K562 (cell line): ENCODE measurements at regions not wholly inside any gene's neighbourhood (a gene's known extent, or its start where the extent isn't known, plus 50 kb on each side); places are given as distances from the start of the nearest gene placed in this dataset.

Source experiments
- ATAC-seq: fragments of 200-7000 bp; cut with Tn5 transposase; 3 replicates; pipeline ENCODE4 v1.9.1; 2020; ENCODE audit warnings: moderate library complexity
- BruUV-seq: library from RNA; stranded (reverse); fragments of 400-500 nt; replicated peaks from 2 replicates; lab custom pipeline; 2021; lab: Mats Ljungman, UMichigan
- CTCF ChIA-PET: fragments of 300-600 bp; formaldehyde crosslinking; extraction: SDS; loops from one replicate; lab custom pipeline; 2021; ENCODE audit warnings: low intra/inter-chr PET ratio; lab: Yijun Ruan, JAX
- POLR2A ChIA-PET: fragments of 300-600, 350-650 bp; sonication (Branson Sonifier 250); formaldehyde crosslinking; extraction: SDS; loops from one replicate; lab custom pipeline; 2021; ENCODE audit warnings: antibody characterized with exemption, inconsistent platforms; lab: Yijun Ruan, JAX
- DNase-seq, 4 experiments: peaks; one replicate each; pipeline versions ENCODE4 v3.0.0 to v3.0.0-alpha.2; 2011 to 2018; ENCODE audit warnings: low spot score in 3 of 4, mixed read lengths in 3 of 4; ENCODE audit errors: extremely low read depth in 1 of 4
- FAIRE-seq: peaks from 2 replicates; lab custom pipeline; 2011; peaks lifted over from hg19 to GRCh38; lab: Jason Lieb, UNC
- H2AFZ ChIP-seq: 2 replicates; pipeline ENCODE4 v1.6.0; 2011; ENCODE audit warnings: low read depth, low read length, control low read depth, inconsistent platforms
- H3K27ac ChIP-seq: fragments of 200-600 bp; 3 replicates; pipeline ENCODE4 v1.8.0; 2011; ENCODE audit warnings: low read depth, mild to moderate bottlenecking, control low read depth, inconsistent platforms, low read length, moderate library complexity, mixed read lengths; ENCODE audit errors: extremely low read depth
- H3K27me3 ChIP-seq, 2 experiments: fragments of 300-600 bp in 1 of 2; 2 replicates in 1 of 2; 3 replicates in 1 of 2; pipeline versions ENCODE4 v1.6.0 to v1.8.0; 2011; ENCODE audit warnings: inconsistent platforms in 2 of 2, low read length in 2 of 2, mild to moderate bottlenecking in 1 of 2, mixed read lengths in 1 of 2, moderate library complexity in 1 of 2; ENCODE audit not compliant: control insufficient read depth in 2 of 2, insufficient read depth in 2 of 2
- H3K36me3 ChIP-seq: fragments of 300-600 bp; 3 replicates; pipeline ENCODE4 v1.8.0; 2011; ENCODE audit warnings: mild to moderate bottlenecking, low read length, inconsistent platforms; ENCODE audit not compliant: control insufficient read depth, insufficient read depth
- H3K4me1 ChIP-seq, 2 experiments: fragments of 200-600 bp in 1 of 2; replicated peaks in 1 of 2; 2 replicates in 1 of 2; 3 replicates in 1 of 2; pipeline versions ENCODE4 v1.5.1 to v1.8.0; 2011; ENCODE audit warnings: inconsistent platforms in 2 of 2, low read length in 2 of 2, mild to moderate bottlenecking in 1 of 2, mixed read lengths in 1 of 2, moderate library complexity in 1 of 2; ENCODE audit not compliant: control insufficient read depth in 2 of 2, insufficient read depth in 2 of 2
- H3K4me2 ChIP-seq: 2 replicates; pipeline ENCODE4 v1.6.1; 2011; ENCODE audit warnings: low read length, control low read depth, inconsistent platforms, mixed read lengths; ENCODE audit not compliant: insufficient read depth
- H3K4me3 ChIP-seq: fragments of 200-600 bp; sonication (generic), shearing (Covaris generic); 2 replicates; pipeline ENCODE4 v1.5.1; 2016; ENCODE audit warnings: control low read depth, inconsistent platforms
- H3K79me2 ChIP-seq: fragments of 200-600 bp; 3 replicates; pipeline ENCODE4 v1.8.0; 2011; ENCODE audit warnings: low read length, inconsistent platforms; ENCODE audit not compliant: control insufficient read depth, insufficient read depth
- H3K9ac ChIP-seq, 2 experiments: 2 replicates each; pipeline versions ENCODE4 v1.6.0 to v1.6.1; 2011; ENCODE audit warnings: low read depth in 2 of 2, low read length in 2 of 2, control low read depth in 1 of 2, inconsistent platforms in 1 of 2, mild to moderate bottlenecking in 1 of 2, mixed read lengths in 1 of 2; ENCODE audit not compliant: insufficient read depth in 1 of 2
- H3K9me1 ChIP-seq: one replicate; pipeline ENCODE4 v1.6.0; 2011; ENCODE audit warnings: inconsistent platforms, mild to moderate bottlenecking, low read length, moderate library complexity; ENCODE audit not compliant: control insufficient read depth, insufficient read depth
- H3K9me3 ChIP-seq: replicated peaks from 2 replicates; pipeline ENCODE4 v1.5.1; 2011; ENCODE audit warnings: low read depth, low read length, inconsistent platforms; ENCODE audit not compliant: control insufficient read depth, insufficient read depth
- H4K20me1 ChIP-seq: replicated peaks from 2 replicates; pipeline ENCODE4 v1.6.1; 2011; ENCODE audit warnings: low read length, inconsistent platforms, mixed read lengths; ENCODE audit not compliant: control insufficient read depth, insufficient read depth
- CC2D1A ChIP-seq: fragments of 450-650 bp; IDR thresholded peaks from 2 replicates; pipeline ENCODE4 v1.6.1; 2017; ENCODE audit warnings: mild to moderate bottlenecking
- FIP1L1 ChIP-seq: fragments of 200-400 bp; formaldehyde crosslinking; IDR thresholded peaks from 2 replicates; pipeline ENCODE4 v1.6.1; 2018; ENCODE audit warnings: mild to moderate bottlenecking, low read depth, low read length; ENCODE audit not compliant: poor library complexity, severe bottlenecking
- KAT2B ChIP-seq: IDR thresholded peaks from one replicate; pipeline ENCODE4 v1.6.1; 2012; ENCODE audit warnings: low read depth, mild to moderate bottlenecking, control low read depth, inconsistent platforms, low read length, moderate library complexity
- KAT8 ChIP-seq: fragments of 450-650 bp; IDR thresholded peaks from 2 replicates; pipeline ENCODE4 v1.6.1; 2016; ENCODE audit warnings: low read depth, mild to moderate bottlenecking
- NFATC3 ChIP-seq: fragments of 450-650 bp; IDR thresholded peaks from 2 replicates; pipeline ENCODE4 v1.6.1; 2017; ENCODE audit warnings: mild to moderate bottlenecking
- NFIC ChIP-seq: fragments of 450-650 bp; IDR thresholded peaks from 2 replicates; pipeline ENCODE4 v1.6.1; 2017; ENCODE audit warnings: mild to moderate bottlenecking, inconsistent platforms
- NONO ChIP-seq, 2 experiments: fragments of 200-400 bp in 1 of 2; fragments of 450-650 bp in 1 of 2; formaldehyde crosslinking in 1 of 2; IDR thresholded peaks; 2 replicates each; pipeline ENCODE4 v1.6.1; 2017; ENCODE audit warnings: low read depth in 2 of 2, mild to moderate bottlenecking in 2 of 2, moderate library complexity in 2 of 2, low read length in 1 of 2
- POLR2H ChIP-seq: IDR thresholded peaks from 2 replicates; pipeline ENCODE4 v1.6.1; 2016; ENCODE audit warnings: missing genetic modification characterization, low read depth, mild to moderate bottlenecking, control low read depth, missing compliant biosample characterization, moderate library complexity
- RAD21 ChIP-seq, 2 experiments: fragments of 250-450 bp in 1 of 2; fragments of 450-650 bp in 1 of 2; sonication (Bioruptor Pico) in 1 of 2; formaldehyde crosslinking in 1 of 2; IDR thresholded peaks in 1 of 2; conservative IDR thresholded peaks in 1 of 2; 2 replicates each; pipeline versions ENCODE4 v1.4.0 to v1.8.0; 2020 to 2022; ENCODE audit warnings: mild to moderate bottlenecking in 2 of 2, moderate library complexity in 1 of 2
- RAD51 ChIP-seq: fragments of 450-650 bp; IDR thresholded peaks from 2 replicates; pipeline ENCODE4 v1.7.1; 2016; ENCODE audit warnings: low read depth, mild to moderate bottlenecking, borderline replicate concordance
- RBM34 ChIP-seq: fragments of 200-400 bp; formaldehyde crosslinking; IDR thresholded peaks from 2 replicates; pipeline ENCODE4 v1.6.1; 2018; ENCODE audit warnings: low read length, borderline replicate concordance; ENCODE audit not compliant: insufficient read depth
- SMARCA5 ChIP-seq: fragments of 450-650 bp; IDR thresholded peaks from 2 replicates; pipeline ENCODE4 v1.6.1; 2016
- SPI1 ChIP-seq: IDR thresholded peaks from 2 replicates; pipeline ENCODE4 v1.6.1; 2011; ENCODE audit warnings: low read depth, low read length, control low read depth, borderline replicate concordance
- ZNF830 ChIP-seq: fragments of 250-450 bp; sonication (Bioruptor Pico); IDR thresholded peaks from 2 replicates; pipeline ENCODE4 v1.5.0; 2021; ENCODE audit warnings: mild to moderate bottlenecking
- ZZZ3 ChIP-seq: fragments of 450-650 bp; IDR thresholded peaks from 2 replicates; pipeline ENCODE4 v1.6.1; 2016; ENCODE audit warnings: antibody characterized with exemption, mild to moderate bottlenecking, moderate library complexity
- WGBS: fragments of 100-300 bp; shearing (Covaris generic); methylation state at CpG from one replicate; pipeline ENCODE4 v1.1.6; 2016; ENCODE audit warnings: low coverage, mixed read lengths; ENCODE audit not compliant: insufficient coverage; ENCODE audit errors: missing lambda C conversion rate; 5-methylcytosine and 5-hydroxymethylcytosine counted together
- in situ Hi-C: fragments of 300-500 bp; cut with MboI; formaldehyde crosslinking; loops from 4 replicates; pipeline ENCODE4 v1.15.0; 2018; ENCODE audit warnings: inconsistent platforms, mixed read lengths
- intact Hi-C: fragments of 100-400 bp; cut with micrococcal nuclease; formaldehyde crosslinking; loops from 2 replicates; pipeline ENCODE4 v1.14.2; 2022
- TF ChIP-seq, protein P1 (sequence below), 2 experiments: fragments of 450-650 bp in 1 of 2; sonication (generic) in 1 of 2; formaldehyde crosslinking in 1 of 2; IDR thresholded peaks in 1 of 2; conservative IDR thresholded peaks in 1 of 2; 2 replicates each; pipeline versions ENCODE4 v1.6.1 to v1.8.1; 2016 to 2023; ENCODE audit warnings: mild to moderate bottlenecking in 2 of 2, moderate library complexity in 2 of 2, inconsistent platforms in 1 of 2, missing genetic modification reagents in 1 of 2
- TF ChIP-seq, protein P2 (sequence below), 3 experiments: fragments of 200-800 bp in 1 of 3; fragments of 250-450 bp in 1 of 3; fragments of 450-650 bp in 1 of 3; sonication (Bioruptor Pico) in 1 of 3; sonication (Bioruptor generic) in 1 of 3; formaldehyde crosslinking in 1 of 3; IDR thresholded peaks; 2 replicates each; pipeline versions ENCODE4 v1.6.1 to v1.8.0; 2016 to 2022; ENCODE audit warnings: mild to moderate bottlenecking in 2 of 3, missing genetic modification characterization in 2 of 3, missing compliant biosample characterization in 1 of 3, moderate library complexity in 1 of 3

DNA sequence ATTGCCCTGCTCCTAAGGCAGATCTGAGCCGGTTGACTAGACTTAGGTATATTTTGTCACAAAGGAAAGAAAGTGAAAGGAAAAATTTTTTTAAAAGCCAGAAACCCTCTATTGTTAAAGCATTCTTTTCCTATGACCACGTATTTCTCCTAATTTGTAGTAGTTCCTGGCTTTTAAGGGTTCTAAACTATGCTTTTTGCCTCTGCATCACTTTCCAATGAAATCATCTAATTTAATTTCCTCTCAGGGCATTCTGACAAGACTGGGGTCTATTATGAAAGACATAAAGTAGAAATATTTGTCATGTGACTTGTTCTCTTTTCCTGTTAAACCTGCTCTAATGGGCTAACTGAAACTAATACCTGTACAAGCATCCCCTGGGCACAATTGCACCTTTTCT lies 233.0 kb upstream of the PRR20A start:
- ATAC-seq (no peak), FAIRE-seq (no peak)
- 0% methylated on average over 2 of the region's 2 CpGs for WGBS
- no peaks in the 10 kb centered on the region for H3K9me3 ChIP-seq
- BruUV-seq: no TSS peak
- no peaks in the 10 kb centered on the region for H3K9me1 ChIP-seq
- no peak overlapping the region for H3K9ac ChIP-seq
- TF ChIP-seq CC2D1A: no peak
- TF ChIP-seq POLR2H (tag): no peak
- TF ChIP-seq, protein P1, sequence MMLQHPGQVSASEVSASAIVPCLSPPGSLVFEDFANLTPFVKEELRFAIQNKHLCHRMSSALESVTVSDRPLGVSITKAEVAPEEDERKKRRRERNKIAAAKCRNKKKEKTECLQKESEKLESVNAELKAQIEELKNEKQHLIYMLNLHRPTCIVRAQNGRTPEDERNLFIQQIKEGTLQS (IDR thresholded peaks at IDR 0.05): no peak
- TF ChIP-seq, protein P1 (CRISPR knock-in tag; conservative IDR thresholded peaks at IDR 0.05): no peak
- no peak for TF ChIP-seq KAT8
- no peak for TF ChIP-seq NFIC
- no peak for TF ChIP-seq KAT2B
- TF ChIP-seq RAD21 (CRISPR knock-in tag; conservative IDR thresholded peaks at IDR 0.05 in 1 of 2, IDR thresholded peaks at IDR 0.05 in 1 of 2): no peak
- TF ChIP-seq RBM34: no peak
- no peak for TF ChIP-seq NONO (IDR thresholded peaks at IDR 0.05; ENCODE audit: low read depth in 2 of 2, low read length in 1 of 2)
- TF ChIP-seq ZNF830 (CRISPR knock-in tag): no peak
- TF ChIP-seq SPI1: no peak
- no peak for TF ChIP-seq ZZZ3
- no peak for TF ChIP-seq RAD51
- TF ChIP-seq SMARCA5: no peak
- TF ChIP-seq, protein P2, sequence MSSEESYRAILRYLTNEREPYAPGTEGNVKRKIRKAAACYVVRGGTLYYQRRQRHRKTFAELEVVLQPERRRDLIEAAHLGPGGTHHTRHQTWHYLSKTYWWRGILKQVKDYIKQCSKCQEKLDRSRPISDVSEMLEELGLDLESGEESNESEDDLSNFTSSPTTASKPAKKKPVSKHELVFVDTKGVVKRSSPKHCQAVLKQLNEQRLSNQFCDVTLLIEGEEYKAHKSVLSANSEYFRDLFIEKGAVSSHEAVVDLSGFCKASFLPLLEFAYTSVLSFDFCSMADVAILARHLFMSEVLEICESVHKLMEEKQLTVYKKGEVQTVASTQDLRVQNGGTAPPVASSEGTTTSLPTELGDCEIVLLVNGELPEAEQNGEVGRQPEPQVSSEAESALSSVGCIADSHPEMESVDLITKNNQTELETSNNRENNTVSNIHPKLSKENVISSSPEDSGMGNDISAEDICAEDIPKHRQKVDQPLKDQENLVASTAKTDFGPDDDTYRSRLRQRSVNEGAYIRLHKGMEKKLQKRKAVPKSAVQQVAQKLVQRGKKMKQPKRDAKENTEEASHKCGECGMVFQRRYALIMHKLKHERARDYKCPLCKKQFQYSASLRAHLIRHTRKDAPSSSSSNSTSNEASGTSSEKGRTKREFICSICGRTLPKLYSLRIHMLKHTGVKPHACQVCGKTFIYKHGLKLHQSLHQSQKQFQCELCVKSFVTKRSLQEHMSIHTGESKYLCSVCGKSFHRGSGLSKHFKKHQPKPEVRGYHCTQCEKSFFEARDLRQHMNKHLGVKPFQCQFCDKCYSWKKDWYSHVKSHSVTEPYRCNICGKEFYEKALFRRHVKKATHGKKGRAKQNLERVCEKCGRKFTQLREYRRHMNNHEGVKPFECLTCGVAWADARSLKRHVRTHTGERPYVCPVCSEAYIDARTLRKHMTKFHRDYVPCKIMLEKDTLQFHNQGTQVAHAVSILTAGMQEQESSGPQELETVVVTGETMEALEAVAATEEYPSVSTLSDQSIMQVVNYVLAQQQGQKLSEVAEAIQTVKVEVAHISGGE (CRISPR knock-in tag; IDR thresholded peaks at IDR 0.05): no peak
- TF ChIP-seq NFATC3: no peak
- no peak for TF ChIP-seq FIP1L1
- TF ChIP-seq, all 486 proteins: peak for 0
- Histone ChIP-seq H3K4me2 (no peak overlapping the region), H3K4me3 (no peak overlapping the region), H3K79me2 (no peaks in the 10 kb centered on the region), H3K4me1 (no peaks in the 10 kb centered on the region), H3K27ac (no peak overlapping the region), H2AFZ (no peak overlapping the region), H3K36me3 (no peaks in the 10 kb centered on the region), H3K27me3 (no peaks in the 10 kb centered on the region), H4K20me1 (no peaks in the 10 kb centered on the region)
- CTCF ChIA-PET: no interaction called here
- no peak for DNase-seq
- in situ Hi-C loops: no loop called here
- POLR2A ChIA-PET: no interaction called here
- intact Hi-C loops: no loop called here
